Hepatocyte (in vitro differentiated cells): ENCODE measurements at regions not wholly inside any gene's neighbourhood (a gene's known extent, or its start where the extent isn't known, plus 50 kb on each side); places are given as distances from the start of the nearest gene placed in this dataset.
A peak's percentile ranks its signal among the peaks of the same experiment; 100 is the strongest.
"Not testable (repeated sequence)": the region's sequence is repeated elsewhere in the genome, so short reads cannot be mapped to it uniquely, and the experiment has no call there.

ENCODE experiments used
- DNase-seq: peaks from one replicate; pipeline ENCODE4 v3.0.0-alpha.2; 2016; ENCODE audit warnings: low spot score
- H2AFZ ChIP-seq: fragments of 200-600 bp; sonication (generic); 2 replicates; pipeline ENCODE4 v1.6.0; 2016; ENCODE audit warnings: antibody characterized with exemption, mild to moderate bottlenecking
- H3K27ac ChIP-seq: fragments of 200-600 bp; sonication (generic); 2 replicates; pipeline ENCODE4 v1.5.1; 2016; ENCODE audit warnings: mild to moderate bottlenecking
- H3K27me3 ChIP-seq: fragments of 200-600 bp; sonication (generic); 2 replicates; pipeline ENCODE4 v1.6.1; 2016
- H3K36me3 ChIP-seq: fragments of 200-600 bp; sonication (generic); replicated peaks from 2 replicates; pipeline ENCODE4 v1.5.1; 2016; ENCODE audit warnings: low read depth; ENCODE audit not compliant: insufficient read depth
- H3K4me1 ChIP-seq: fragments of 200-600 bp; sonication (generic); 2 replicates; pipeline ENCODE4 v1.5.1; 2016; ENCODE audit warnings: mild to moderate bottlenecking, moderate library complexity; ENCODE audit not compliant: insufficient read depth
- H3K4me2 ChIP-seq: fragments of 200-600 bp; sonication (generic); 2 replicates; pipeline ENCODE4 v1.6.0; 2016
- H3K4me3 ChIP-seq: fragments of 200-600 bp; sonication (generic); 2 replicates; pipeline ENCODE4 v1.5.1; 2016; ENCODE audit warnings: mild to moderate bottlenecking
- H3K79me2 ChIP-seq: fragments of 200-600 bp; sonication (generic); 2 replicates; pipeline ENCODE4 v1.6.0; 2017; ENCODE audit warnings: mild to moderate bottlenecking
- H3K9me2 ChIP-seq: fragments of 200-600 bp; sonication (generic); replicated peaks from 2 replicates; pipeline ENCODE4 v1.6.0; 2017; ENCODE audit warnings: mild to moderate bottlenecking; ENCODE audit not compliant: insufficient read depth
- H3K9me3 ChIP-seq: fragments of 200-600 bp; sonication (generic); 2 replicates; pipeline ENCODE4 v1.5.1; 2016; ENCODE audit warnings: low read depth, mild to moderate bottlenecking
- H4K20me1 ChIP-seq: fragments of 200-600 bp; sonication (generic); 2 replicates; pipeline ENCODE4 v1.6.0; 2016; ENCODE audit warnings: mild to moderate bottlenecking; ENCODE audit not compliant: insufficient read depth, poor library complexity, severe bottlenecking
- EZH2 ChIP-seq: fragments of 200-600 bp; sonication (generic); IDR thresholded peaks from 2 replicates; pipeline ENCODE4 v1.6.1; 2016; ENCODE audit warnings: antibody characterized with exemption, mild to moderate bottlenecking, borderline replicate concordance
- EZH2phosphoT487 ChIP-seq: fragments of 200-600 bp; sonication (generic); IDR thresholded peaks from one replicate; pipeline ENCODE4 v1.6.1; 2018; ENCODE audit warnings: antibody characterized with exemption, mild to moderate bottlenecking, low read depth, moderate library complexity; ENCODE audit not compliant: unreplicated experiment, severe bottlenecking
- WGBS: methylation state at CpG from one replicate; pipeline ENCODE4 v1.1.6; 2016; ENCODE audit warnings: low lambda C conversion rate; ENCODE audit errors: missing lambda C conversion rate; 5-methylcytosine and 5-hydroxymethylcytosine counted together
- TF ChIP-seq, protein P1 (sequence below): fragments of 200-600 bp; sonication (generic); IDR thresholded peaks from 2 replicates; pipeline ENCODE4 v1.5.1; 2016; ENCODE audit warnings: antibody characterized with exemption, mild to moderate bottlenecking; ENCODE audit not compliant: poor library complexity

DNA sequence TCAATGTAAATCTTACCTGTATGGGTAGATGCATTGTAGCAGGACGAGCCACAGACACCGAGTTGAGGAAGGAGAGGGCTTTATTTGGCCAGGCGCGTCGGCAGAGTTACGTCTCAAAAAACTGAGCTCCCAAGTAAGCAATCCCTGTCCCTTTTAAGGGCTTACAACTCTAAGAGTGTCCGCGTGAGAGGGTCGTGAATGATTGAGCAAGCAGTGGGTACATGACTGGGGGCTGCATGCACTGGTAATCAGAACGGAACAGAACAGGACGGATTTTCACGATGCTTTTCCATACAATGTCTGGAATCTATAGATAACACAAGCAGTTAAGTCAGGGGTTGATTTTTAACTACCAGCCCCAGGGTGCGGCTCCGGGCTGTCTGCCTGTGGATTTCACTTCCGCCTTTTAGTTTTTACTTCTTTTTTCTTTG lies 524.9 kb upstream of the HTR2C start:
- DNase-seq: no peak
- H3K4me2 ChIP-seq: peak overlapping the region; percentile 54
- TF ChIP-seq EZH2phosphoT487: no peak
- no peak for TF ChIP-seq EZH2
- TF ChIP-seq, protein P1, sequence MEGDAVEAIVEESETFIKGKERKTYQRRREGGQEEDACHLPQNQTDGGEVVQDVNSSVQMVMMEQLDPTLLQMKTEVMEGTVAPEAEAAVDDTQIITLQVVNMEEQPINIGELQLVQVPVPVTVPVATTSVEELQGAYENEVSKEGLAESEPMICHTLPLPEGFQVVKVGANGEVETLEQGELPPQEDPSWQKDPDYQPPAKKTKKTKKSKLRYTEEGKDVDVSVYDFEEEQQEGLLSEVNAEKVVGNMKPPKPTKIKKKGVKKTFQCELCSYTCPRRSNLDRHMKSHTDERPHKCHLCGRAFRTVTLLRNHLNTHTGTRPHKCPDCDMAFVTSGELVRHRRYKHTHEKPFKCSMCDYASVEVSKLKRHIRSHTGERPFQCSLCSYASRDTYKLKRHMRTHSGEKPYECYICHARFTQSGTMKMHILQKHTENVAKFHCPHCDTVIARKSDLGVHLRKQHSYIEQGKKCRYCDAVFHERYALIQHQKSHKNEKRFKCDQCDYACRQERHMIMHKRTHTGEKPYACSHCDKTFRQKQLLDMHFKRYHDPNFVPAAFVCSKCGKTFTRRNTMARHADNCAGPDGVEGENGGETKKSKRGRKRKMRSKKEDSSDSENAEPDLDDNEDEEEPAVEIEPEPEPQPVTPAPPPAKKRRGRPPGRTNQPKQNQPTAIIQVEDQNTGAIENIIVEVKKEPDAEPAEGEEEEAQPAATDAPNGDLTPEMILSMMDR: no peak
- WGBS: 41% methylated on average over 15 of the region's 15 CpGs
- H3K27me3 ChIP-seq: no peaks in the 10 kb centered on the region
- H2AFZ ChIP-seq: peak overlapping the region; percentile 75
- no peaks in the 10 kb centered on the region for H3K79me2 ChIP-seq
- H3K9me2 ChIP-seq: no peaks in the 10 kb centered on the region
- H3K4me3 ChIP-seq: no peak overlapping the region
- peak overlapping the region; percentile 83 for H3K27ac ChIP-seq
- no peaks in the 10 kb centered on the region for H3K9me3 ChIP-seq
- no peaks in the 10 kb centered on the region for H3K4me1 ChIP-seq
- no peaks in the 10 kb centered on the region for H4K20me1 ChIP-seq
- H3K36me3 ChIP-seq: no peaks in the 10 kb centered on the region

DNA sequence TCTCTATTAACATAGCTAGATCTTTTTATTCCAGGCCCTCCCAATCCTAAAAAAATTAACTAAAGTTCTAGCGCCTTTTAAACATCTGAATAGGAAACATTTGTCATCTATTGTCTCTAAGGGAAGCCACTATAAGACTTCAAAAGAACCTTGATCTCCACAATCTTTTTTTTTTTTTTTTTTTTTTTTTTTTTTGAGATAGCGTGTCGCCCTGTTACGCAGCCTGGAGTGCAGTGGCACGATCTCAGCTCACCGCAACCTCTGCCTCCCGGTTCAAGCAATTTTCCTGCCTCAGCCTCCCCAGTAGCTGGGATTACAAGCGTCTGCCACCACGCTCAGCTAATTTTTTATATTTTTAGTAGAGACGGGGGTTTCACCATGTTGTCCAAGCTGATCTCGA lies 526.5 kb upstream of the HTR2C start:
- H3K79me2 ChIP-seq, H3K9me2 ChIP-seq, H3K4me3 ChIP-seq, H2AFZ ChIP-seq, H3K4me1 ChIP-seq, DNase-seq, H3K9me3 ChIP-seq, H4K20me1 ChIP-seq, H3K36me3 ChIP-seq, H3K27ac ChIP-seq, H3K27me3 ChIP-seq, H3K4me2 ChIP-seq: not testable (repeated sequence)
- 88% methylated on average over 11 of the region's 11 CpGs for WGBS

DNA sequence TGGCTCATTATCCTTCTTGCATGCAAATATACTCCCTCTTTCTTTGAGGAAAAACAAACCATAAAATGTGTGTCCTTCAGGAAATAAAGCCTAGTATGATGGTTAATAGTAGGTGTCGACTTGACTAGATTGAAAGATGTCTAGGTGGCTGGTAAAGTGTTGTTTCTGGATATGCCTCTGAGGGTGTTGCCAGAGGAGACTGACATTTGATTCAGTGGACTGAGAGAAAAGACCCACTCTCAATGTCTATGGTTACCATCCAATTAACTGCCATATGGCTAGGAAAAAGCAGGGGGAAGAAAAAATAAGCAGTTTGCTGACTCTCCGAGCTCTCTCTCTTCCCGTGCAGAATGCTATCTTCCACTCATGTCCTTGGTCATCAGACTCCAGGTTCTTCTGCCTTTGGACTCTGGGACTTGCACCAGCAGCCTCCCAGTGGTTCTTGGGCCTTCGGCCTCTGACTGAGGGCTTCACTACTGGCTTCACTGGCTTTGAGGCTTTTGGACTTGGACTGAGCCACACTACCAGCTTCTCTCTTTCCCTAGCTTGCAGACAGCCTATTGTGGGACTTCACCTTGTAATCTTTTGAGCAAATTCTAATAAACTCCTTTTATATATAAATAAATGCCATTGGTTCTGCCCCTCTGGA lies 532.1 kb upstream of the HTR2C start:
- H3K36me3 ChIP-seq: no peaks in the 10 kb centered on the region
- TF ChIP-seq EZH2phosphoT487: no peak
- TF ChIP-seq, protein P1: no peak
- no peak for TF ChIP-seq EZH2
- H3K27me3 ChIP-seq: no peaks in the 10 kb centered on the region
- no peak overlapping the region for H3K27ac ChIP-seq
- 82% methylated on average over 4 of the region's 4 CpGs for WGBS
- no peaks in the 10 kb centered on the region for H3K4me1 ChIP-seq
- no peak for DNase-seq
- H2AFZ ChIP-seq: no peak overlapping the region
- no peak overlapping the region for H3K4me2 ChIP-seq
- no peaks in the 10 kb centered on the region for H3K79me2 ChIP-seq
- H3K4me3 ChIP-seq: no peak overlapping the region
- H3K9me2 ChIP-seq: no peaks in the 10 kb centered on the region
- H3K9me3 ChIP-seq: no peaks in the 10 kb centered on the region
- H4K20me1 ChIP-seq: no peaks in the 10 kb centered on the region

DNA sequence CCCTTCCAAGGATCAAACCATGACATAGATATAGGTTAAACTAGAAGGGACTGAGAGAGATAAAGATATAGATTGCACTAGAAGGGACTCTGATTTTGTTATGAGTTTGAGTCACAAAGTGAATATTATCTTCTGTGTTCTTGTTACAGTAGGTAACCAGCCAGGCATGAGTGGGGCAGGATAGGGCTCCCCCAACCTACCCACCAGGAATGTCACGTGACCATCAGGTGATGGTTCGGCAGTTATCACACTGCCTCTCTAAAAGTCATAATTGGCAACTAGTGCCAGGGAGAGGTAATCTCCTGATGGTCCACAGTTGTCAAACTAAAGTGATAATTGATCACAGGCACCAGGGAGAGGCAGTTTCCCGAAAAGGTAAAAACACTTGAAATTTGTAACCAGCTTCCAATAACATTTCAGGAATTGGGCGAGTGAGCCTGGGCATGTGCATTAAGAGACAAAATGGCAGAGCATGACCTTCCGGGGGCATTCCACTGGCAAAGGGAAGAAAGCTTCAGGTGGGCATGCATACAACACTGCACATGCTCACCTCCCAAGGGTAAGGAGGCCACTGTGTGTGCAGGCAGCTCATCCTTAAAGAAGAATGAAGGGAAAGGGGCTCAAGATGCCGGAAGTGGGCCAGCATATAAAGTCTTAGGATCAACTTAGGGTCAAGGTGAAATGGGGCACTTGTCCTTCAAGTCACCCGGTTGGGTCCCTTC lies 533.6 kb upstream of the HTR2C start:
- no peaks in the 10 kb centered on the region for H3K4me1 ChIP-seq
- no peak overlapping the region for H3K27ac ChIP-seq
- no peak overlapping the region for H2AFZ ChIP-seq
- no peak for DNase-seq
- no peaks in the 10 kb centered on the region for H3K9me2 ChIP-seq
- no peaks in the 10 kb centered on the region for H3K36me3 ChIP-seq
- no peak overlapping the region for H3K4me3 ChIP-seq
- no peaks in the 10 kb centered on the region for H3K27me3 ChIP-seq
- H3K4me2 ChIP-seq: no peak overlapping the region
- H3K79me2 ChIP-seq: no peaks in the 10 kb centered on the region
- no peaks in the 10 kb centered on the region for H4K20me1 ChIP-seq
- TF ChIP-seq, protein P1: no peak
- TF ChIP-seq EZH2 (no peak), EZH2phosphoT487 (no peak)
- no peaks in the 10 kb centered on the region for H3K9me3 ChIP-seq
- WGBS: 97% methylated on average over 7 of the region's 7 CpGs
